WERI-Rb-1 (cell line): ENCODE measurements at regions not wholly inside any gene's neighbourhood (a gene's known extent, or its start where the extent isn't known, plus 50 kb on each side); places are given as distances from the start of the nearest gene placed in this dataset.

Source experiments
- DNase-seq: peaks from one replicate; pipeline ENCODE4 v3.0.0-alpha.2; 2020
- H3K27ac ChIP-seq: fragments of 250-450 bp; sonication (Bioruptor Pico); 2 replicates; pipeline ENCODE4 v1.5.1; 2020; ENCODE audit warnings: mild to moderate bottlenecking, moderate library complexity
- H3K27me3 ChIP-seq: fragments of 250-450 bp; sonication (Bioruptor Pico); 2 replicates; pipeline ENCODE4 v1.5.1; 2021; ENCODE audit warnings: mild to moderate bottlenecking, low read depth, moderate library complexity; ENCODE audit not compliant: insufficient read depth, severe bottlenecking
- H3K36me3 ChIP-seq: fragments of 250-450 bp; sonication (Bioruptor Pico); 2 replicates; pipeline ENCODE4 v1.5.1; 2020; ENCODE audit warnings: mild to moderate bottlenecking, moderate library complexity
- H3K4me3 ChIP-seq: 2 replicates; pipeline ENCODE4 v1.5.1; 2011; ENCODE audit warnings: low read depth, mild to moderate bottlenecking, control low read depth, low read length
- H3K9me3 ChIP-seq: fragments of 250-450 bp; sonication (Bioruptor Pico); 2 replicates; pipeline ENCODE4 v1.5.1; 2021; ENCODE audit warnings: mild to moderate bottlenecking, moderate library complexity; ENCODE audit not compliant: severe bottlenecking
- TF ChIP-seq, protein P1 (sequence below): IDR thresholded peaks from 2 replicates; pipeline ENCODE4 v1.5.1; 2011; ENCODE audit warnings: low read depth, mild to moderate bottlenecking, control low read depth, inconsistent platforms, low read length

DNA sequence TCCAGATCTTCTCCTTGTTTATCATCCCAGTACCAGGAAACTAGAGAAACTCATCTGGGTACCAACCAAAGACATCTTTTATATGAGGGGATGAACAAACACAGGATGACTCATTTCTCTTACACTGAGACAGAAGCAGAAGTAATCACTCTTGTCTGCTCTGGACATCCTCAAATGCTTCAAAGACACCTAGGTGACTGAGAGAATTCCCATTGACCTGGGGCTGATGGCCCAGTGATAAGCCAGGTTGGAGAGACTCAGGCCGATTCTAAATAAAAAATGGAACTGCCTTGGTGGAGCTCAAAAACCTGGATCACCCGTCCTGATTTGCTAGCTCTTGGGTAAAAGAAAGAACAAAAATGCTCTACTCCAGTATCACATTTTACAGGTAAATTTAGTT, 182.2 kb downstream of the ZNF486 start:
- H3K27ac ChIP-seq = no peak overlapping the region
- H3K36me3 ChIP-seq = no peaks in the 10 kb centered on the region
- no peak overlapping the region for H3K4me3 ChIP-seq
- H3K27me3 ChIP-seq = no peaks in the 10 kb centered on the region
- no peaks in the 10 kb centered on the region for H3K9me3 ChIP-seq
- DNase-seq = no peak
- TF ChIP-seq, protein P1, sequence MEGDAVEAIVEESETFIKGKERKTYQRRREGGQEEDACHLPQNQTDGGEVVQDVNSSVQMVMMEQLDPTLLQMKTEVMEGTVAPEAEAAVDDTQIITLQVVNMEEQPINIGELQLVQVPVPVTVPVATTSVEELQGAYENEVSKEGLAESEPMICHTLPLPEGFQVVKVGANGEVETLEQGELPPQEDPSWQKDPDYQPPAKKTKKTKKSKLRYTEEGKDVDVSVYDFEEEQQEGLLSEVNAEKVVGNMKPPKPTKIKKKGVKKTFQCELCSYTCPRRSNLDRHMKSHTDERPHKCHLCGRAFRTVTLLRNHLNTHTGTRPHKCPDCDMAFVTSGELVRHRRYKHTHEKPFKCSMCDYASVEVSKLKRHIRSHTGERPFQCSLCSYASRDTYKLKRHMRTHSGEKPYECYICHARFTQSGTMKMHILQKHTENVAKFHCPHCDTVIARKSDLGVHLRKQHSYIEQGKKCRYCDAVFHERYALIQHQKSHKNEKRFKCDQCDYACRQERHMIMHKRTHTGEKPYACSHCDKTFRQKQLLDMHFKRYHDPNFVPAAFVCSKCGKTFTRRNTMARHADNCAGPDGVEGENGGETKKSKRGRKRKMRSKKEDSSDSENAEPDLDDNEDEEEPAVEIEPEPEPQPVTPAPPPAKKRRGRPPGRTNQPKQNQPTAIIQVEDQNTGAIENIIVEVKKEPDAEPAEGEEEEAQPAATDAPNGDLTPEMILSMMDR = no peak

DNA sequence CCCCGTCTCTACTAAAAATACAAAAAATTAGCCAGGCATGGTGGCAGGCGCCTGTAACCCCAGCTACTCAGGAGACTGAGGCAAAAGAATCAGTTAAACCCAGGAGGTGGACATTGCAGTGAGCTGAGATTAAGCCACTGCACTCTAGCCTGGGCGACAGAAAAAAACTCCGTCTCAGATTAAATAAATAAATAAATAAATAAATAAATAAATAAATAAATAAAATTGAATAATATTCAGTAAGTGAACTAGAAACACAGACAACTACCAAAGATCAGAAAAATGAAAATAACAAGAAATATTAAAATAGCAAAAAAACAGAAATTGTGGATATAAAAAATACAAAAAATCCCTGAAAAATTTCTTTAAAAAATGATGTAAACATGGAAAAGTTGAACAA, 172.4 kb downstream of the ZNF486 start:
- H3K36me3 ChIP-seq = no peaks in the 10 kb centered on the region
- DNase-seq = no peak
- H3K9me3 ChIP-seq = no peaks in the 10 kb centered on the region
- TF ChIP-seq, protein P1 = no peak
- H3K27me3 ChIP-seq = no peaks in the 10 kb centered on the region
- no peak overlapping the region for H3K27ac ChIP-seq
- H3K4me3 ChIP-seq = no peak overlapping the region

DNA sequence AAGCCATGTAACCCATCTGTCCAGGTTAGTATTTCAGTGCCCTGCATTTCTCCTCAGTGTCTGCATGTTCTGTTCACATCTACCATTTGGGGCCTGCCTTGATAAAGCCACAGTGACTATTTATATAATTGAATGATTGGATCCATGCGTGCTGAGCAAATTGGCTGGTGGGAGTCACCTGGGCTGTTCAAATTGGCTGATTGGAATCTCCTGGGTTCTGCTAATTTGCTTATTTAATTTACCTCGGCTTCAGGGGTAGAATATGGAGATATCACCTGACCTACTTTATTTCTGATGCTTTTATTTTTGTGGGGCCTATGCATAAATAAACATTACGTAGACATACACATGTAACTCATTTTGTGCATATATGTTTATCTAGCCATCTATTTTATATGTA, 167.7 kb downstream of the ZNF486 start:
- Histone ChIP-seq H3K9me3 (no peaks in the 10 kb centered on the region), H3K4me3 (no peak overlapping the region), H3K27me3 (no peaks in the 10 kb centered on the region), H3K27ac (no peak overlapping the region), H3K36me3 (no peaks in the 10 kb centered on the region)
- DNase-seq = no peak
- TF ChIP-seq, protein P1 = no peak

DNA sequence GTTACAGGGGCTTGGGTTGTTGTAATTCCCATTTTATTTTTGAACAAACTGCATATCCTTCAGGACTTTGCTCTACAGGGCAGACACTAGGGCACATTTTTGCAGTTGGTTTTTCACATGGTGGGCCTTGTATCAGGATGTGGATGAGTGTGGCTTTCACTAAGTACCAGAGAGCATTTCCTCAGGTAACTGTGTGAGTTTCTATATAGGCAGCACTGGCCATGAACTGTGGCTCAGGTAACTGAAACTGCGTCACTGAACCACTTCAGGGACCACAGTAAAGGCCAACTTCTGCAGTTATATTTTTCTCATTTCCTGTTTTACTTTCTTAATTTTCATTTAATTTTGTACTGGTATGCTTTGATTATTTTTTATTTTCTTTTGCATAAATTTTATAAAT, 166.5 kb downstream of the ZNF486 start:
- DNase-seq = no peak
- H3K36me3 ChIP-seq = no peaks in the 10 kb centered on the region
- no peak overlapping the region for H3K4me3 ChIP-seq
- no peak overlapping the region for H3K27ac ChIP-seq
- H3K27me3 ChIP-seq = no peaks in the 10 kb centered on the region
- TF ChIP-seq, protein P1 = no peak
- no peaks in the 10 kb centered on the region for H3K9me3 ChIP-seq

DNA sequence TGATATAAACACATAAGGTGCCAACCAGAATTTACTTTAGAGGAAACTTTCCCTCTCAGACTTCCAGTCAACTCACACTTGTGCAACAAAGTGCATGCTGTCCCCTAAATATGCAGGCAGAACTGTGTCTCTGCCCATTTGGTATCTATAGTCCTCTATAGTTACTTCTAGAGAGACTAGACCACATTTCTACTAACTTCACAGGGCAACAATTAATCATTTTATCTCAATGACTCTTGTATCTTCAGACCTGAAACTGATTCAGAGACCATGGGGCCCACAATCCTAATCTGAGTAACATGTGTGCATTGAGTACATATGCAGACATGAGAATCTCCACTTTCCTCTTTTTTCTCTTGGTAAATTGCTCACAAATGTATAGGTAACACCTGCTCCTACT, 158.1 kb downstream of the ZNF486 start:
- TF ChIP-seq, protein P1 = no peak
- Histone ChIP-seq H3K27me3 (no peaks in the 10 kb centered on the region), H3K36me3 (no peaks in the 10 kb centered on the region), H3K27ac (peak overlapping the region; percentile 72), H3K9me3 (peaks cover 5% of the 10 kb centered on the region), H3K4me3 (no peak overlapping the region)
- no peak for DNase-seq

DNA sequence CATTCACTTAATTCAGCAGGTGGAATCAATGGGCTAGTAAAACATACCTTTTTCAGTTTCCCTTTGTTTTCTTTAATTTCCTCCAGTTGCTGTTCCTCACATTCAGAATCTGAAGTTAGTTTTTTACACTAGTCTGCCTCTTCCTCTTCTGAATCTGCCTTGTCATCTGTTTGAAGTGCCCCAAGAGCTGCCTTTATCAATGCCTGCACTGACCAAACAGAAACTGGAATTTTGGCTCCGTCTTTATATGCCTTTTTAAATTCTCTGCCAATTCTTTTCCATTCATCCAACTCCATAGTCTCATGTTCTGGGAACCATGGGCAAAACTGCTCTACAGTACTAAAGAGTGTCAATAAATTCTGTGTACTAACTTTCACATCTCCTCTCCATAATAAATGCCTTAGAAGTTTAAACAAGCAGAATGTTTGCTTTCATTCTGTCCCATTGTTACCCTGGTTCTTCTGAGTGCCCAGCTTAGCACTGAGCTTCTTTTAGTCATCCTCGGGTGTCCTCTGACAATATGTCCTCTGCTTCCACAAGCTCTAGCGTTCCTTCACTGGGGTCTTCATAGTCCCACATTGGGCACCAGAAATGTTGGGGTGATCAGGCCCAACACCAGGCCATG, 154.2 kb downstream of the ZNF486 start:
- Histone ChIP-seq H3K4me3 (no peak overlapping the region), H3K9me3 (peaks cover 5% of the 10 kb centered on the region), H3K27ac (no peak overlapping the region), H3K36me3 (no peaks in the 10 kb centered on the region), H3K27me3 (no peaks in the 10 kb centered on the region)
- no peak for DNase-seq
- TF ChIP-seq, protein P1 = no peak
